ENCODE measurements at regions not wholly inside any gene's neighbourhood (a gene's known extent, or its start where the extent isn't known, plus 50 kb on each side); places are given as distances from the start of the nearest gene placed in this dataset.

- Histone ChIP-seq H3K4me1 (ENCODE audit: control insufficient read depth, insufficient read depth, low read length, poor library complexity, severe bottlenecking) (no peaks in the 10 kb centered on the region), H3K27ac (ENCODE audit: insufficient read depth, low read length, poor library complexity, severe bottlenecking) (no peak overlapping the region), H3K4me3 (ENCODE audit: insufficient read depth, low read depth, low read length, poor library complexity, severe bottlenecking) (no peak overlapping the region), H3K36me3 (ENCODE audit: control insufficient read depth, insufficient read depth, low read length) (no peaks in the 10 kb centered on the region), H3K9me3 (ENCODE audit: control insufficient read depth, low read length) (no peaks in the 10 kb centered on the region), H3K27me3 (replicated peaks; ENCODE audit: control insufficient read depth, insufficient read depth, low read length, poor library complexity, severe bottlenecking) (no peaks in the 10 kb centered on the region)
- no peak for DNase-seq
Measured at GRCh38 chr22:22034469-22035132, 52.0 kb upstream of the TOP3B start.

GRCh38 chr22:22033803-22034468 is 51.3 kb upstream of the TOP3B start:
- Histone ChIP-seq H3K36me3 (ENCODE audit: control insufficient read depth, insufficient read depth, low read length) (no peaks in the 10 kb centered on the region), H3K27ac (ENCODE audit: insufficient read depth, low read length, poor library complexity, severe bottlenecking) (no peak overlapping the region), H3K27me3 (replicated peaks; ENCODE audit: control insufficient read depth, insufficient read depth, low read length, poor library complexity, severe bottlenecking) (no peaks in the 10 kb centered on the region), H3K4me3 (ENCODE audit: insufficient read depth, low read depth, low read length, poor library complexity, severe bottlenecking) (no peak overlapping the region), H3K4me1 (ENCODE audit: control insufficient read depth, insufficient read depth, low read length, poor library complexity, severe bottlenecking) (no peaks in the 10 kb centered on the region), H3K9me3 (ENCODE audit: control insufficient read depth, low read length) (no peaks in the 10 kb centered on the region)
- DNase-seq = no peak

- no peak overlapping the region for H3K27ac ChIP-seq (ENCODE audit: insufficient read depth, low read length, poor library complexity, severe bottlenecking)
- H3K9me3 ChIP-seq (ENCODE audit: control insufficient read depth, low read length) = no peaks in the 10 kb centered on the region
- H3K4me1 ChIP-seq (ENCODE audit: control insufficient read depth, insufficient read depth, low read length, poor library complexity, severe bottlenecking) = no peaks in the 10 kb centered on the region
- no peak for DNase-seq
- H3K36me3 ChIP-seq (ENCODE audit: control insufficient read depth, insufficient read depth, low read length) = no peaks in the 10 kb centered on the region
- no peak overlapping the region for H3K4me3 ChIP-seq (ENCODE audit: insufficient read depth, low read depth, low read length, poor library complexity, severe bottlenecking)
- H3K27me3 ChIP-seq (replicated peaks; ENCODE audit: control insufficient read depth, insufficient read depth, low read length, poor library complexity, severe bottlenecking) = no peaks in the 10 kb centered on the region
Measured at GRCh38 chr22:22032906-22033802, 50.6 kb upstream of the TOP3B start.

GRCh38 chr22:22032099-22032905 is 49.7 kb upstream of the TOP3B start:
- Histone ChIP-seq H3K27me3 (replicated peaks; ENCODE audit: control insufficient read depth, insufficient read depth, low read length, poor library complexity, severe bottlenecking) (no peaks in the 10 kb centered on the region), H3K4me3 (ENCODE audit: insufficient read depth, low read depth, low read length, poor library complexity, severe bottlenecking) (no peak overlapping the region), H3K36me3 (ENCODE audit: control insufficient read depth, insufficient read depth, low read length) (no peaks in the 10 kb centered on the region), H3K9me3 (ENCODE audit: control insufficient read depth, low read length) (no peaks in the 10 kb centered on the region), H3K4me1 (ENCODE audit: control insufficient read depth, insufficient read depth, low read length, poor library complexity, severe bottlenecking) (no peaks in the 10 kb centered on the region), H3K27ac (ENCODE audit: insufficient read depth, low read length, poor library complexity, severe bottlenecking) (no peak overlapping the region)
- no peak for DNase-seq

All from effector memory CD4-positive, alpha-beta T cell (primary cell).